HFFc6 (cell line): ENCODE measurements at regions not wholly inside any gene's neighbourhood (a gene's known extent, or its start where the extent isn't known, plus 50 kb on each side); places are given as distances from the start of the nearest gene placed in this dataset.

Experiments used
- DNase-seq: peaks from one replicate; pipeline ENCODE4 v3.0.0-alpha.2; 2018
- H3K27ac Mint-ChIP-seq: 2 replicates; pipeline ENCODE4 v1.8.0; 2020; ENCODE audit warnings: mild to moderate bottlenecking, mixed read lengths
- H3K27me3 Mint-ChIP-seq: 2 replicates; pipeline ENCODE4 v1.8.0; 2021; ENCODE audit warnings: mild to moderate bottlenecking, moderate library complexity, mixed read lengths; ENCODE audit not compliant: insufficient read depth
- H3K36me3 Mint-ChIP-seq: 2 replicates; pipeline ENCODE4 v1.8.0; 2021; ENCODE audit warnings: low read depth, mixed read lengths
- H3K4me1 Mint-ChIP-seq: 2 replicates; pipeline ENCODE4 v1.8.0; 2020; ENCODE audit warnings: low read depth, mixed read lengths
- H3K4me3 Mint-ChIP-seq: 2 replicates; pipeline ENCODE4 v1.8.0; 2020; ENCODE audit warnings: mild to moderate bottlenecking, moderate library complexity, mixed read lengths
- H3K9me3 Mint-ChIP-seq: 2 replicates; pipeline ENCODE4 v1.8.0; 2020; ENCODE audit warnings: mild to moderate bottlenecking, mixed read lengths
- CTCF ChIP-seq: fragments of 200-600 bp; sonication (generic); IDR thresholded peaks from 2 replicates; pipeline ENCODE4 v1.5.0; 2021; ENCODE audit warnings: antibody characterized with exemption, mild to moderate bottlenecking

GRCh38 chr13:110070511-110071120, 236.3 kb downstream of the COL4A1 start:
- no peak overlapping the region for H3K4me3 Mint-ChIP-seq

GRCh38 chr13:110070046-110070445, 236.9 kb downstream of the COL4A1 start:
- no peak for DNase-seq
- no peak overlapping the region for H3K27ac Mint-ChIP-seq
- TF ChIP-seq CTCF, result no peak
- no peaks in the 10 kb centered on the region for H3K9me3 Mint-ChIP-seq
- H3K4me3 Mint-ChIP-seq, result no peak overlapping the region
- H3K27me3 Mint-ChIP-seq, result peaks cover 18% of the 10 kb centered on the region
- H3K36me3 Mint-ChIP-seq, result no peaks in the 10 kb centered on the region
- peaks cover 11% of the 10 kb centered on the region for H3K4me1 Mint-ChIP-seq

More at GRCh38 chr13:110070511-110071120, 236.3 kb downstream of the COL4A1 start:
- H3K36me3 Mint-ChIP-seq, result no peaks in the 10 kb centered on the region
- peaks cover 18% of the 10 kb centered on the region for H3K27me3 Mint-ChIP-seq
- no peak for TF ChIP-seq CTCF
- peaks cover 11% of the 10 kb centered on the region for H3K4me1 Mint-ChIP-seq
- DNase-seq, result peak; percentile 60
- no peaks in the 10 kb centered on the region; the same call in 1 of the 2 replicates for H3K9me3 Mint-ChIP-seq
- no peak overlapping the region for H3K27ac Mint-ChIP-seq

GRCh38 chr13:110068176-110068473, 238.8 kb downstream of the COL4A1 start:
- Mint-ChIP-seq H3K4me3 (no peak overlapping the region), H3K36me3 (no peaks in the 10 kb centered on the region), H3K27me3 (peaks cover 16% of the 10 kb centered on the region), H3K27ac (no peak overlapping the region), H3K9me3 (no peaks in the 10 kb centered on the region), H3K4me1 (peaks cover 17% of the 10 kb centered on the region)
- DNase-seq, result no peak
- TF ChIP-seq CTCF, result no peak

GRCh38 chr13:110067355-110068175, 239.4 kb downstream of the COL4A1 start:
- no peak for DNase-seq
- peaks cover 13% of the 10 kb centered on the region for H3K27me3 Mint-ChIP-seq
- H3K27ac Mint-ChIP-seq, result no peak overlapping the region
- no peak for TF ChIP-seq CTCF
- no peaks in the 10 kb centered on the region for H3K36me3 Mint-ChIP-seq
- H3K9me3 Mint-ChIP-seq, result no peaks in the 10 kb centered on the region
- H3K4me1 Mint-ChIP-seq, result peaks cover 20% of the 10 kb centered on the region
- no peak overlapping the region for H3K4me3 Mint-ChIP-seq

GRCh38 chr13:110065780-110066179, 241.2 kb downstream of the COL4A1 start:
- Mint-ChIP-seq H3K4me3 (no peak overlapping the region), H3K27me3 (peaks cover 13% of the 10 kb centered on the region), H3K36me3 (no peaks in the 10 kb centered on the region), H3K4me1 (peaks cover 24% of the 10 kb centered on the region), H3K9me3 (no peaks in the 10 kb centered on the region), H3K27ac (no peak overlapping the region)
- DNase-seq, result no peak
- no peak for TF ChIP-seq CTCF
